Tibial nerve (tissue), 3 donors: ENCODE measurements at regions not wholly inside any gene's neighbourhood (a gene's known extent, or its start where the extent isn't known, plus 50 kb on each side); places are given as distances from the start of the nearest gene placed in this dataset.

ENCODE experiments used
- POLR2A ChIP-seq, 2 donors: fragments of 450-650 bp; IDR thresholded peaks; one replicate each; pipeline ENCODE4 v1.6.1; 2017; ENCODE audit warnings: antibody characterized with exemption in 2 of 2, mild to moderate bottlenecking in 2 of 2, moderate library complexity in 2 of 2
- TF ChIP-seq, protein P1 (sequence below), 5 experiments: fragments of 200-600 bp in 3 of 5; fragments of 450-650 bp in 2 of 5; sonication (generic) in 3 of 5; IDR thresholded peaks; one replicate each; pipeline ENCODE4 v1.5.1; 2016 to 2019; ENCODE audit warnings: antibody characterized with exemption in 5 of 5, mild to moderate bottlenecking in 3 of 5, moderate library complexity in 2 of 5

DNA sequence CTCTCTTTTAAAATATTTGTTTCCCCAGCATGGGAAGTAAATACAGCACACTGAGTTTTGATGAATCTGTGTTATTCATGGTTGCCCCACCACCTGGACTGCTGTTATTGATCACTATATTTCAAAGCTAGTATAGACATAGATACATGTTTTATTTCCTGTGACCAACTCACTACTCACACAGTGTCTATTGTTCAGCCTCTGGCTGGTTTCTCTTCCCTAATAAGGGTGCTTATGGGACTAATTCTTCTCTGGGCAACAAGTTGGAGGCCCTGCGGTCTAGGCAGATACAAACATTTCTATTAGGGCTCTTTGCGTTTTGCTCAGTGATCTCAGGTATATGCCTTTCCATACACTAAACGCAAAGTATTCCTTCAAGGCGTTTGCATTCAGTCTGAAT, 1191.0 kb upstream of the TMEM132C start:
- TF ChIP-seq POLR2A (IDR thresholded peaks at IDR 0.05): no peak
- TF ChIP-seq, protein P1, sequence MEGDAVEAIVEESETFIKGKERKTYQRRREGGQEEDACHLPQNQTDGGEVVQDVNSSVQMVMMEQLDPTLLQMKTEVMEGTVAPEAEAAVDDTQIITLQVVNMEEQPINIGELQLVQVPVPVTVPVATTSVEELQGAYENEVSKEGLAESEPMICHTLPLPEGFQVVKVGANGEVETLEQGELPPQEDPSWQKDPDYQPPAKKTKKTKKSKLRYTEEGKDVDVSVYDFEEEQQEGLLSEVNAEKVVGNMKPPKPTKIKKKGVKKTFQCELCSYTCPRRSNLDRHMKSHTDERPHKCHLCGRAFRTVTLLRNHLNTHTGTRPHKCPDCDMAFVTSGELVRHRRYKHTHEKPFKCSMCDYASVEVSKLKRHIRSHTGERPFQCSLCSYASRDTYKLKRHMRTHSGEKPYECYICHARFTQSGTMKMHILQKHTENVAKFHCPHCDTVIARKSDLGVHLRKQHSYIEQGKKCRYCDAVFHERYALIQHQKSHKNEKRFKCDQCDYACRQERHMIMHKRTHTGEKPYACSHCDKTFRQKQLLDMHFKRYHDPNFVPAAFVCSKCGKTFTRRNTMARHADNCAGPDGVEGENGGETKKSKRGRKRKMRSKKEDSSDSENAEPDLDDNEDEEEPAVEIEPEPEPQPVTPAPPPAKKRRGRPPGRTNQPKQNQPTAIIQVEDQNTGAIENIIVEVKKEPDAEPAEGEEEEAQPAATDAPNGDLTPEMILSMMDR (IDR thresholded peaks at IDR 0.05): no peak
